Neural crest cell (in vitro differentiated cells): ENCODE measurements at regions not wholly inside any gene's neighbourhood (a gene's known extent, or its start where the extent isn't known, plus 50 kb on each side); places are given as distances from the start of the nearest gene placed in this dataset.

ENCODE experiments used
- DNase-seq: peaks from one replicate; pipeline ENCODE4 v3.0.0; 2021; ENCODE audit warnings: low read depth, mixed read lengths, low spot score
- H3K27ac Mint-ChIP-seq: one replicate; pipeline ENCODE4 v1.8.0; 2021; ENCODE audit warnings: mild to moderate bottlenecking, mixed read lengths; ENCODE audit not compliant: unreplicated experiment
- H3K27me3 Mint-ChIP-seq: 2 replicates; pipeline ENCODE4 v1.8.0; 2021; ENCODE audit warnings: low read depth, mild to moderate bottlenecking, mixed read lengths
- H3K36me3 Mint-ChIP-seq: 2 replicates; pipeline ENCODE4 v1.8.0; 2021; ENCODE audit warnings: low read depth, mild to moderate bottlenecking, mixed read lengths
- H3K4me1 Mint-ChIP-seq: 2 replicates; pipeline ENCODE4 v1.8.0; 2021; ENCODE audit warnings: mixed read lengths
- H3K4me3 Mint-ChIP-seq: one replicate; pipeline ENCODE4 v1.8.0; 2021; ENCODE audit warnings: mild to moderate bottlenecking, mixed read lengths
- H3K9me3 Mint-ChIP-seq: 2 replicates; pipeline ENCODE4 v1.8.0; 2021; ENCODE audit warnings: mixed read lengths
- TF ChIP-seq, protein P1 (sequence below): fragments of 200-600 bp; sonication (generic); conservative IDR thresholded peaks from 2 replicates; pipeline ENCODE4 v1.5.0; 2021; ENCODE audit warnings: antibody characterized with exemption, mild to moderate bottlenecking

DNA sequence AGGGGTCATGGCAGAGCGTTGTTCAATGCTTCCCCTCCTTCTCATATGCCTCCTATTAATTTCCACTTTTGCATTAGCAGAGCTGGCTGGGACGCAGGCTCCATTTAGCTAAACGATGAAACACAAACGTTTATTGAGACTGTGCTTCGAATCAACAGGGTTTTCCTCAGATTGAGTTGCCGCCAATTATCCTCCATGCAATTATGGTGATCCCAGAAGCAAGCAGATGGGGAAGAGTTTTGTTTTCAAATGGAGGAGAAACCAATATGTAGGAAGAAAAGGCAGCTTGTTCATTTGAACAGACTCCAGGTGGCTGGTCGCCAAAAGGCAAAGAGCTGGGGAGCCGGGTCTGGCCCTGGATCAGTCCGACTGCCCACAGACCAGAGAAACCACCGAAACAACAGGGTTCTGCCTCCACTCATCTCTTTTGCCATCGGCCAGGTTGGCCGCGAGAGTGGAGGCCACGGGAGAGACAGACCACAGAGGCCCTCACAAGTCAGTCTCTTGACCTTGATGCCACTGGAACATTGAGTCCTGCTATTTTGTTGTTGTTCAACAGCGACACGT, 184.8 kb downstream of the GBA3 start:
- H3K4me3 Mint-ChIP-seq = no peak overlapping the region
- no peak overlapping the region for H3K27ac Mint-ChIP-seq
- no peaks in the 10 kb centered on the region for H3K36me3 Mint-ChIP-seq
- no peaks in the 10 kb centered on the region for H3K4me1 Mint-ChIP-seq
- TF ChIP-seq, protein P1, sequence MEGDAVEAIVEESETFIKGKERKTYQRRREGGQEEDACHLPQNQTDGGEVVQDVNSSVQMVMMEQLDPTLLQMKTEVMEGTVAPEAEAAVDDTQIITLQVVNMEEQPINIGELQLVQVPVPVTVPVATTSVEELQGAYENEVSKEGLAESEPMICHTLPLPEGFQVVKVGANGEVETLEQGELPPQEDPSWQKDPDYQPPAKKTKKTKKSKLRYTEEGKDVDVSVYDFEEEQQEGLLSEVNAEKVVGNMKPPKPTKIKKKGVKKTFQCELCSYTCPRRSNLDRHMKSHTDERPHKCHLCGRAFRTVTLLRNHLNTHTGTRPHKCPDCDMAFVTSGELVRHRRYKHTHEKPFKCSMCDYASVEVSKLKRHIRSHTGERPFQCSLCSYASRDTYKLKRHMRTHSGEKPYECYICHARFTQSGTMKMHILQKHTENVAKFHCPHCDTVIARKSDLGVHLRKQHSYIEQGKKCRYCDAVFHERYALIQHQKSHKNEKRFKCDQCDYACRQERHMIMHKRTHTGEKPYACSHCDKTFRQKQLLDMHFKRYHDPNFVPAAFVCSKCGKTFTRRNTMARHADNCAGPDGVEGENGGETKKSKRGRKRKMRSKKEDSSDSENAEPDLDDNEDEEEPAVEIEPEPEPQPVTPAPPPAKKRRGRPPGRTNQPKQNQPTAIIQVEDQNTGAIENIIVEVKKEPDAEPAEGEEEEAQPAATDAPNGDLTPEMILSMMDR = no peak
- no peak for DNase-seq
- no peaks in the 10 kb centered on the region for H3K9me3 Mint-ChIP-seq
- no peaks in the 10 kb centered on the region for H3K27me3 Mint-ChIP-seq

DNA sequence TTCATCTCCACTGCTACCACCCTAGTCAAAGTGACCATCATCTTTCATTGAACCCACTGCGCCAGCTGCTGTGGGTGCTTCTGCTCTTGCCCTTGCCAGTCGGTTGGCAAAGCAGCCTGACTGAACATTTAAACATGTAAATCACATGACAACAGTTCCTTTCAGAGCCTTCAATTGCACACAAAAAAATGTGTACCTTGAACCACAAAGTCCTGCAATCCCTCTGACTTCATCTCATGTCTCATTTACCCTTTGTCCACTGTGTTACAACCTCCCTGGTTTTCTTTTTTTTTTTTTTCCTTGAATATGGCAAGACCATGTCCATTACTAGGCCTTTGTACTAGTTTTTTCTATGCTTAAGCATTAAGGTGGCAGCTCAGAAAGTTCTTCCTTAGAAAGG, 183.5 kb downstream of the GBA3 start:
- Mint-ChIP-seq H3K4me1 (no peaks in the 10 kb centered on the region), H3K27me3 (no peaks in the 10 kb centered on the region), H3K4me3 (no peak overlapping the region), H3K36me3 (no peaks in the 10 kb centered on the region), H3K9me3 (no peaks in the 10 kb centered on the region), H3K27ac (no peak overlapping the region)
- TF ChIP-seq, protein P1 = no peak
- no peak for DNase-seq

DNA sequence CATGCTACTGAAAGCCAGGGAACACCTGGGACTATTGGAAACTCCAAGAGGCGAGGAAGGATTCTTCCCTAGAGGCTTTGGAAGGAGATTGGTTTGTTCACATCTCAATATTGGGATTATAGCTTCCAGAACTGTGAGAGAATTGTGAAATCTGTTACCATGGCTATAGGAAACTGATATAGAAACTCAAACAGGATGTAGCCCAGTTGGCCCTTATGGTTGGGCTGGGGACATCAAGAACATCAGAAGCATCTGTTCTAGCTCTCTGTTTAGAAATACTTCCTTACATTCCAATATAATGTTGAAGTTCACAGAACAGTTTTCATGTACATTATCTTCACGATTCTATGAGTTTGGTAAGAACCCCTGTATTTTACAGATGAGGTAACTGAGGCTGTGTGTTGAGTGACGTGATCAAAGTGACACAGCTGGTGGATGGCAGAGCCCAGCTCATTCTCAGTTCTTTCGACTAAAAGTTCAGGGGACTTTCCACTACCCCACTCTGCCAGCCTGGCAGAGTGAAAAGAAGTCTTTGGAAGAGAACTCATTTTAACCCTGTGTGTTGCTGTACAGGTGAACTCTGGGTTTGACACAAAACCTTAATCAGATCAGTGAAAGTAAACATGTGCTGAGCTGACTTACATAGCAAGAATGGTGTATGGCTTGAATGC, 183.0 kb downstream of the GBA3 start:
- H3K27me3 Mint-ChIP-seq = no peaks in the 10 kb centered on the region
- TF ChIP-seq, protein P1 = no peak
- H3K4me1 Mint-ChIP-seq = no peaks in the 10 kb centered on the region
- H3K36me3 Mint-ChIP-seq = no peaks in the 10 kb centered on the region
- no peak overlapping the region for H3K27ac Mint-ChIP-seq
- no peak overlapping the region for H3K4me3 Mint-ChIP-seq
- H3K9me3 Mint-ChIP-seq = no peaks in the 10 kb centered on the region
- DNase-seq = no peak

DNA sequence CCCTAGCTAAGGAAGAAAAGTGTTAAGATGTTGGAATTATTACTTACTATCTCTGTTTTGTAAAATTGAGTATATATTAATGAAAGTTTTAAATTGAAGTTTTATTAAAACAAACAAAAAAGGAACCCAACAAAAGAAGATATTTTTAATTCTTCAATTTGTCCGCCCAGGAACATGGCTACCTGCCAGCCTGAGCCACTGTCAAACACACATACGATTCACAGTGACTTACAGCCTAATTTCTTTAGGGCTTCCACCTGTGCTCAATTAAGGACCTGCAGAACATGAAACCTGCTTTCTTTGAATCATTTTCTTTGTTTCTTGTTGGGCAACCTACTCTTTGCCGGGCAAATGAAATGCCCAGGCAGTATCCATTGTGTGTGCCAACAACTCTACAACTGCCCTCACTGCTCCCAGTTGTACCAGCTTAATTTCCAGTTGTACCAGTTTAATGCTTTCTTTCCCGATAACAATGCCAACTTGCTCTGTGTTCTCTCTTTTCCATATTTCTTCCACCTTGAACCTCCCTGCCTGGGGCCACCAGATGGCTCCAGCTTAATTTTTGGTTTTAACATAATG, 181.7 kb downstream of the GBA3 start:
- Mint-ChIP-seq H3K4me1 (no peaks in the 10 kb centered on the region), H3K27me3 (no peaks in the 10 kb centered on the region), H3K9me3 (no peaks in the 10 kb centered on the region), H3K36me3 (no peaks in the 10 kb centered on the region), H3K27ac (no peak overlapping the region), H3K4me3 (no peak overlapping the region)
- TF ChIP-seq, protein P1 = no peak
- DNase-seq = no peak

DNA sequence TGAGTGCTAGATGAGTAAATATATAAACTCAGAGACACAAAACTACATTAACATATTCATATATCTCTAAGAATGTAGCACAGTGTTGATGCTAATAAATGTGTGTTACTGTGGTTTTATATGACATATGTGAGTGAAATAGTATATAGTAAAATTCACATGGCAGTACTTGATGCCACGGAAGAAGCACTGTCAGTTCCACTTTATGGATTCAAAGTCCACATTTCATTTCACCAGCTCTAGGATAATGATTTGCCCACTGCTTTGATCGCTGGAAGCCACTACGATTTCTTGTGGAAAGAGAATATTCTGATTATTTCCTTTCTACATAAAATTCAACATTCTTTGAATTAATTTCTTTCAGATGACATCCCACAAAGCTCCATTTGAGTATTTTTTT, 181.2 kb downstream of the GBA3 start:
- no peak overlapping the region for H3K4me3 Mint-ChIP-seq
- H3K36me3 Mint-ChIP-seq = no peaks in the 10 kb centered on the region
- H3K4me1 Mint-ChIP-seq = no peaks in the 10 kb centered on the region
- no peak overlapping the region for H3K27ac Mint-ChIP-seq
- H3K9me3 Mint-ChIP-seq = peaks cover 2% of the 10 kb centered on the region
- no peak for DNase-seq
- H3K27me3 Mint-ChIP-seq = no peaks in the 10 kb centered on the region
- TF ChIP-seq, protein P1 = no peak
